Esophagus (tissue), 2 donors: ENCODE measurements at regions not wholly inside any gene's neighbourhood (a gene's known extent, or its start where the extent isn't known, plus 50 kb on each side); places are given as distances from the start of the nearest gene placed in this dataset.

ENCODE experiments used
- H3K27ac ChIP-seq, 2 donors: one replicate each; pipeline ENCODE4 v1.5.1; 2013; ENCODE audit warnings: low read depth in 2 of 2, mild to moderate bottlenecking in 2 of 2, inconsistent platforms in 1 of 2, low read length in 1 of 2, moderate library complexity in 1 of 2
- H3K27me3 ChIP-seq, 2 donors: one replicate each; pipeline ENCODE4 v1.6.1; 2013; ENCODE audit warnings: low read length in 2 of 2, control low read depth in 1 of 2, mild to moderate bottlenecking in 1 of 2; ENCODE audit not compliant: insufficient read depth in 2 of 2, control insufficient read depth in 1 of 2
- H3K36me3 ChIP-seq, 2 donors: one replicate each; pipeline ENCODE4 v1.6.1; 2013; ENCODE audit warnings: low read length in 1 of 2; ENCODE audit not compliant: control insufficient read depth in 2 of 2, insufficient read depth in 2 of 2
- H3K4me1 ChIP-seq, 2 donors: one replicate each; pipeline ENCODE4 v1.6.1; 2013; ENCODE audit warnings: low read length in 1 of 2; ENCODE audit not compliant: control insufficient read depth in 2 of 2, insufficient read depth in 2 of 2
- H3K4me3 ChIP-seq, 2 donors: one replicate each; pipeline ENCODE4 v1.5.1; 2013; ENCODE audit warnings: low read length in 2 of 2, mild to moderate bottlenecking in 2 of 2, low read depth in 1 of 2, moderate library complexity in 1 of 2
- H3K9me3 ChIP-seq, 2 donors: one replicate each; pipeline ENCODE4 v1.6.1; 2013; ENCODE audit warnings: mild to moderate bottlenecking in 2 of 2, low read depth in 1 of 2, low read length in 1 of 2, moderate library complexity in 1 of 2; ENCODE audit not compliant: control insufficient read depth in 2 of 2, insufficient read depth in 1 of 2
- WGBS, 2 donors: extraction: QIAGEN DNeasy Blood & Tissue Kit; methylation state at CpG; one replicate each; pipeline ENCODE4 v1.1.7; 2013; 5-methylcytosine and 5-hydroxymethylcytosine counted together
- donor health status: healthy with polysubstance abuse.
- donor health status: Bipolar disorder and iron deficiency.

DNA sequence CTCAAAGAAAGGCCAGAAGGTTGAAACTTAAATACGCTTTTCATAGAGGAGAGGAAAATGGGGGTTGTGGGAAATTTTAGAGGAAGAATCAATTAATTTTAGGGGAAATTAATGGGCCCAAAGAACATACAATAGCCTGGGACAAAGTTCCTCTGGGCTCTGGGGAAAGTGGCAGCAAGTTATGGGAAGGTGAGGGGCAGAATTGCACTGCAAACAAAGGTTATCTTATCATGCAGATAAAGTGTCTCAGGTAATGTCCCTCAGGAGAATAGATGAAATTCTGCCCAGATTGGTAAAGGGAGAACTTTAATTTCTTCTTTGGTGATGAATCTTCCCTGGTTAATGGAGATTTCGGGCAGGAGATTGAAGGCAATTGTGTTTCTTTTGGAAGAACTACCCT lies 326.1 kb upstream of the SLC24A2 start:
- Histone ChIP-seq H3K27ac (no peak overlapping the region), H3K36me3 (no peaks in the 10 kb centered on the region), H3K4me1 (no peaks in the 10 kb centered on the region), H3K27me3 (no peaks in the 10 kb centered on the region), H3K4me3 (no peak overlapping the region), H3K9me3 (no peaks in the 10 kb centered on the region)
- 96 to 97% methylated on average over 2 of the region's 2 CpGs for WGBS, 2 donors

DNA sequence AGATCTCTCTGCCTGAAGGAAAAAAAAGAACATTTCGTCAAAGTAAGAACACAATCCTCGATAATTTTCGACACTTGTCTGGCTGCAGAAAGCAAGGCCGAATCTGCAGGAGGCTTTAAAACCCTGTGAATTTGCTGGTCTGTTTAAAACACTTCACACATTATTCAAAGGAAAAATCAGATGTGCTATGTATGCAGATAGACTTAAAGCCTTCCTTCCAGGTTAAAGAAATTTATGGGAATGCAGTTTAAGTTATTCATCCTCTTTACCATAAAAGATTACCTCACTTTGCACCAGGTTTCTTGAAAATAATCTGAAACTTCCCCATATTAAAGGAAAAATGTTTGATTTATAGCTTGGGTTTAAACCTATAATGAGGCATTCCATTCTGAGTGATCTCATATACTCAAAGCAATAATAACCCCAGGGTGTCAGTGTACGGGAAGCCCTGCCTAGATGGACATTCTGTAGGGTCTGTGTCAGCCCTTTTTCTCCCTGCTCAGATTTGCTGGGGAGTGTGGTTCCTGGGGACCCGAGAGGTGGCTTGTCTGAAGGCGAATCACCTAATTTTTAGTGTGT lies 323.5 kb upstream of the SLC24A2 start:
- Histone ChIP-seq H3K4me1 (no peaks in the 10 kb centered on the region), H3K36me3 (no peaks in the 10 kb centered on the region), H3K4me3 (no peak overlapping the region), H3K27ac (no peak overlapping the region), H3K27me3 (no peaks in the 10 kb centered on the region), H3K9me3 (no peaks in the 10 kb centered on the region)
- WGBS, 2 donors, result 79 to 86% methylated on average over 7 of the region's 7 CpGs

DNA sequence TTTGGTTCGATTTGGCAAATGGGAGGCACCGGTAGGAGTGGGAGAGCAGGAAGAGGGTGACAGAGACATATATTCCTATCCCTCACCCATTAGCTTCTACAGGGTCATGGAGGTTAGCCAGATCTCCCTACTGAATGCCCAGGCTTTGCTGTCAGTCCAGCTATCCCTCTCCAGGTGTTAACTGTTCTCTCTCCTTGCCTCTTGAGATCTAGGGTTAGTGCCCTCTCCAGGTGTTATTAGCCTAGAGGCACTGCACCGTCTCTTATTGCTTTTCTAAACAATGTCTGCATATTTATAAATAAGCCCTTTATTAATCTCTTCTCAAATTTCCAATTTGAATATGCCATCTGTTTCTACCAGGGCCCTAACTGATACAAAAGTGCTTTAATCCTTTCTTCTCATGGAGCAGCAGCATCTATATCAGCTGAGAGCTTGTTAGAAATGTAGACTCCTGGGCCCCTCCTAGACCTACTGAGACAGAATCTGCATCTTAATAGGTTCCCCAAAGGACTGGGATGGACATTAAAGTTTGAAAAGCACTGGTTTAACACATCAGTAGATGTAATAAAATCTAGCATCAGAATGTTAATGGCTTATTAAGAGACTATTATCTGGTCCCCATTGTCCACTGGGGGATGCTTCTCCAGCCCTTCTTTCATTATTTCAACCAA lies 322.5 kb upstream of the SLC24A2 start:
- Histone ChIP-seq H3K4me1 (no peaks in the 10 kb centered on the region), H3K4me3 (no peak overlapping the region), H3K27ac (no peak overlapping the region)

DNA sequence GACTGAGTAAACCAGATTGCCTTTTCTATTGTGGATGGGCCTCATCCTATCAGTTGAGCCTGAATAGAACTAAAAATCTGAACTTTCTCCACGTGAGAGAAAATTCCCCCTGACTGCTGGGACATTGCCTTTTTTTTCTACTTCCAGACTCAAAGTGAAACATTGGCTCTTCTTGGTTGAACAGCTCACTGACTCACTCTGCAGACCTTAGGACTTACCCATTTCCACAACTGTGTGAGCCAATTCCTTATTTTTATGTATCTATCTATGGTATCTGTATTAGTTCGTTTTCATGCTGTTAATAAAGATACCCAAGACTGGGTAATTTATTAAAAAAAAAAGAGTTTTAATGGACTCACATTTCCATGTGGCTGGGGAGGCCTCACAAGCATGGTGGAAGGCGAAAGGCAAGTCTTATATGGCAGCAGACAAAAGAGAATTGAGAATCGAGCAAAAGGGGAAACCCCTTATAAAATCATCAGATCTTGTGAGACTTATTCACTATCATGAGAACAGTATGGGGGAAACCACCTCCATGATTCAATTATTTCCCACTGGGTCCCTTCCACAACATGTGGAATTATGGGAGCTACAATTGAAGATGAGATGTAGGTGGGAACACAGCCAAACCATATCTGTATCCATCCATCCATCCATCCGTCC lies 306.7 kb upstream of the SLC24A2 start:
- Histone ChIP-seq H3K27ac (no peak overlapping the region), H3K27me3 (no peaks in the 10 kb centered on the region), H3K4me3 (no peak overlapping the region), H3K4me1 (no peaks in the 10 kb centered on the region), H3K36me3 (no peaks in the 10 kb centered on the region), H3K9me3 (no peaks in the 10 kb centered on the region)
- 75 to 85% methylated on average over 5 of the region's 5 CpGs for WGBS, 2 donors

More for the DNA sequence above, 322.5 kb upstream of the SLC24A2 start:
- WGBS, 2 donors, result 66 to 71% methylated on average over 3 of the region's 3 CpGs
- H3K27me3 ChIP-seq, result no peaks in the 10 kb centered on the region
- H3K9me3 ChIP-seq, result no peaks in the 10 kb centered on the region
- H3K36me3 ChIP-seq, result no peaks in the 10 kb centered on the region

DNA sequence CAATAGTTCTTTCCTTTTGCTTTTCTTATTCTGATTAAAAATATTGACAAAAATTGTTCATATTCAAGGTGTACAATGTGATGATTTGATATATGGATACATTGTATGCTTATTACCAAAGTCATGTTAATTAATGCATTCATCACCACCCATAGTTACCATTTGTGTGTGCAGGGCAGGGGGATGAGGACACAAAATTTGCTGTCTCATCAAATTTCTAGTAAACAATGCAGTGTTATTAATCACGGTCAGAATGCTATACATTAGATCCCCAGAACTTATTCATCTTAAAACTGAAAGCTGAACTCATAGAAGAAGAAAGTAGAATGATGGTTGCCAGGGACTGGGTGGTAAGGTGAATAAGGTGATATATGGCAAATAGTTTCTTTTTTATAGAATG lies 303.7 kb upstream of the SLC24A2 start:
- Histone ChIP-seq H3K27me3 (no peaks in the 10 kb centered on the region), H3K9me3 (no peaks in the 10 kb centered on the region), H3K4me1 (no peaks in the 10 kb centered on the region), H3K27ac (no peak overlapping the region), H3K4me3 (no peak overlapping the region), H3K36me3 (no peaks in the 10 kb centered on the region)
- WGBS, 2 donors, result 84 to 86% methylated on average over 1 of the region's 1 CpG

DNA sequence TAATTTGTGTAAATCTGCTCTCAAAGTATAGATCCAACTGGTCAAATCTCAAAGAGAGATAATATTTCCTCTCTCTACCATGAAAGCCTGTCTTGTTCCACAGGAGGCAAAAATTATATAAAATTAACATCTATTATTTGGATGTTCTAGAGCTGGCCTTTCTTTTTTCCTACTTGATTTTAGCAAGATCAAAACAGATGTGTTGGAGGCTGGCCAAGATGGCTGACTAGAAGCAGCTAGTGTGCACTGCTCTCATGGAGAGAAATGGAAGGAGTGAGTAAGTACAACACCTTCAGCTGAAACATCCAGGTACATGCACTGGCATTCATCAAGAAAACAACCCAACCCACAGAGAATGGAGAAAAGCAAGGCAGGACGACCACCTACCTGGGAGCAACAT lies 298.6 kb upstream of the SLC24A2 start:
- Histone ChIP-seq H3K4me3 (no peak overlapping the region), H3K36me3 (no peaks in the 10 kb centered on the region), H3K27me3 (no peaks in the 10 kb centered on the region), H3K9me3 (no peaks in the 10 kb centered on the region), H3K27ac (no peak overlapping the region), H3K4me1 (no peaks in the 10 kb centered on the region)
- WGBS, 2 donors, result 82 to 92% methylated on average over 1 of the region's 1 CpG

DNA sequence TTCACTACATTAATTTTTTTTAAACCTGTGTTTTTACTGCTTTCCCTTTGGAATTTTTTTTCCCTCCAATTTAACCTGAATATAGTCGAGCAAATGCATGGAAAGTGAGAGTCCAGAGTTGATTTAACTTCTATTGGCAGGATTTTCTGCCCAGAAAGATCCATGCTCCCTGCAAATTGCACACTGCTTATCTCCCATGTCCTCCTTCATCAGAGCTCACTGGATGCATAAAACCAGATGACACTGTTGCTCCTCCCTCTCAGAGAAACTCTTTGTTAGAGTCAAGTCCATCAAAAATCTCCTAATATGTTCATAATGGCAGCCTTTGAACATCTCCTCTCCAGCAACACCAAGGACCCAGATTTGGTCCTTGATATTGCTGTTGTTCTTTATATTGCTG lies 297.0 kb upstream of the SLC24A2 start:
- Histone ChIP-seq H3K36me3 (no peaks in the 10 kb centered on the region), H3K27ac (no peak overlapping the region), H3K4me1 (no peaks in the 10 kb centered on the region), H3K4me3 (no peak overlapping the region), H3K9me3 (no peaks in the 10 kb centered on the region), H3K27me3 (no peaks in the 10 kb centered on the region)
- 76 to 77% methylated on average over 1 of the region's 1 CpG for WGBS, 2 donors

DNA sequence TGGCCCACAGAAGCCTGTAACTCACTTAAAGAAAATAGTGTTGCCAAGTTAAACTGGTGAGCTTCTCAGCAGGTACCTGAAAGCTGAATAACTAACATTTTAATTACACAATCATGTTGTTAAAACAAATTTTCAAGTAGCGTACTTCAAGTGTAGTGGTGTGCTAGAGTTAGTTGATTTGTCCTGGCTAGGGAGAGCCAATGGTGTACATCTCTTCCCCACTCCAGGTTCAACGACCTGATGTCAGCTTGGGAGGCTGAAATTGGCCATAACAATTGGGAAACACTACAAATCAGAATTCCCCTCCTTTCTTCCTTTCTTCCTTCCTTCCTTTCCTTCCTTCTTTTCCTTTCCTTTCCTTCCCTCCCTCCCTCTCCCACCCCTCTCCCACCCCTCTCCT lies 295.3 kb upstream of the SLC24A2 start:
- Histone ChIP-seq H3K36me3 (no peaks in the 10 kb centered on the region), H3K4me3 (no peak overlapping the region), H3K27ac (no peak overlapping the region), H3K4me1 (no peaks in the 10 kb centered on the region), H3K9me3 (no peaks in the 10 kb centered on the region), H3K27me3 (no peaks in the 10 kb centered on the region)
- 34 to 51% methylated on average over 2 of the region's 2 CpGs for WGBS, 2 donors

DNA sequence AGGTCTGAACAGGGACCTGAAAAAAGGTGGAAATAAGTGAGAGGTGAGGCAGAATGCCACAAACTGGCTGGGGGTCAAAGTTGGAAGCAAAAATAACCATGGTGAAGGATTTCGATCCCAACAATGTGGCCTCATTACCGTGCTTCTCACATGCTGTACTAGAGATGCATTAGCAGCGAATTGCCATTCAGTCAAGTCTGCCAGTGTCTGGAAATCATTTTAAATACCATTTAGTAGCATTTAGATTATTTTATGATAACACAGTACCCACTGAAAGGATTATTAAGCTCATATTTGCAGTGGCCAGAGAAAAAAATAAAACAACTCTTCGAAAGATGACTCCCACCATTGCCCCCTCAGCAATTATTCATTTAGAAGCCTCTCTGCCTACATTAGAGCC lies 294.6 kb upstream of the SLC24A2 start:
- Histone ChIP-seq H3K27me3 (no peaks in the 10 kb centered on the region), H3K4me1 (no peaks in the 10 kb centered on the region), H3K4me3 (no peak overlapping the region), H3K27ac (no peak overlapping the region), H3K9me3 (no peaks in the 10 kb centered on the region), H3K36me3 (no peaks in the 10 kb centered on the region)
- 85 to 92% methylated on average over 4 of the region's 4 CpGs for WGBS, 2 donors

DNA sequence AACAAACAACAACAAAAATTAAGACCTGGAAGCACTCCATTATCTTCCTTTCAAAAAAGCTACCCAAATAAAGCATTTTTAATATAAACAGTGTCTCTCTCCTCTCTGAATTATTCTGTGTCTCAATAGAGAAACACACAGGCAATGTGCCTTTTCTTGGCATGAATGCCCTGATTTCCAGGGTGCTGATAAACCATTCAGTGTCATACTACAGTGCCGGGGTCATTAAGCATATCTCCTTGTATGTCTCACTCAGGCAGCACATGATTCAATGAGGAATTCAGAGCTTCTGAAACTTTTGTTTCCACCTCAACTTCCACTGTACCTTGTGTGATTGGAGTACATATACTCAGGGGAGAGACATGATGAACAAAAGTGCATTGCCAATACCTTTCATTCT lies 294.0 kb upstream of the SLC24A2 start:
- Histone ChIP-seq H3K4me1 (no peaks in the 10 kb centered on the region), H3K27me3 (no peaks in the 10 kb centered on the region), H3K36me3 (no peaks in the 10 kb centered on the region), H3K4me3 (no peak overlapping the region), H3K27ac (no peak overlapping the region), H3K9me3 (no peaks in the 10 kb centered on the region)
- 1 to 51% methylated on average over 1 of the region's 1 CpG for WGBS, 2 donors
